ENCODE measurements at regions not wholly inside any gene's neighbourhood (a gene's known extent, or its start where the extent isn't known, plus 50 kb on each side); places are given as distances from the start of the nearest gene placed in this dataset.

GRCh38 chr1:233815357-233815756, 89.1 kb upstream of the SLC35F3 start:
- H3K36me3 Mint-ChIP-seq (ENCODE audit: insufficient read depth in 1 of 3, low read depth in 3 of 3) = no peaks in the 10 kb centered on the region
- no peaks in the 10 kb centered on the region for H3K4me1 ChIP-seq (ENCODE audit: insufficient read depth, low read length)
- no peak overlapping the region for H2BK20ac ChIP-seq (ENCODE audit: low read depth, low read length, poor library complexity, severe bottlenecking)
- no peaks in the 10 kb centered on the region for H3K79me1 ChIP-seq (ENCODE audit: insufficient read depth, low read depth, low read length, poor library complexity, severe bottlenecking)
- H3K4me2 ChIP-seq (ENCODE audit: insufficient read depth, insufficient read length, low read length) = no peak overlapping the region
- no peak overlapping the region for H3K9ac ChIP-seq (ENCODE audit: extremely low read depth, insufficient read length, low read length)
- H4K91ac ChIP-seq (ENCODE audit: insufficient read length, low read depth, low read length) = no peak overlapping the region
- no peak overlapping the region for H2BK120ac ChIP-seq (ENCODE audit: low read depth, low read length, poor library complexity, severe bottlenecking)
- no peak overlapping the region for H3K27ac Mint-ChIP-seq
- no peak overlapping the region for H4K8ac ChIP-seq (replicated peaks; ENCODE audit: insufficient read length, low read depth, low read length)
- no peak overlapping the region for H3K27ac ChIP-seq (ENCODE audit: insufficient read length, low read depth, low read length)
- H3K9me3 ChIP-seq (ENCODE audit: control insufficient read depth, low read depth, low read length) = no peaks in the 10 kb centered on the region
- no peak overlapping the region for H2AFZ ChIP-seq (ENCODE audit: low read length)
- H3T11ph ChIP-seq (ENCODE audit: low read length) = no peak overlapping the region
- no peak overlapping the region for H2BK5ac ChIP-seq (ENCODE audit: insufficient read length, low read length)
- TF ChIP-seq, protein P1, sequence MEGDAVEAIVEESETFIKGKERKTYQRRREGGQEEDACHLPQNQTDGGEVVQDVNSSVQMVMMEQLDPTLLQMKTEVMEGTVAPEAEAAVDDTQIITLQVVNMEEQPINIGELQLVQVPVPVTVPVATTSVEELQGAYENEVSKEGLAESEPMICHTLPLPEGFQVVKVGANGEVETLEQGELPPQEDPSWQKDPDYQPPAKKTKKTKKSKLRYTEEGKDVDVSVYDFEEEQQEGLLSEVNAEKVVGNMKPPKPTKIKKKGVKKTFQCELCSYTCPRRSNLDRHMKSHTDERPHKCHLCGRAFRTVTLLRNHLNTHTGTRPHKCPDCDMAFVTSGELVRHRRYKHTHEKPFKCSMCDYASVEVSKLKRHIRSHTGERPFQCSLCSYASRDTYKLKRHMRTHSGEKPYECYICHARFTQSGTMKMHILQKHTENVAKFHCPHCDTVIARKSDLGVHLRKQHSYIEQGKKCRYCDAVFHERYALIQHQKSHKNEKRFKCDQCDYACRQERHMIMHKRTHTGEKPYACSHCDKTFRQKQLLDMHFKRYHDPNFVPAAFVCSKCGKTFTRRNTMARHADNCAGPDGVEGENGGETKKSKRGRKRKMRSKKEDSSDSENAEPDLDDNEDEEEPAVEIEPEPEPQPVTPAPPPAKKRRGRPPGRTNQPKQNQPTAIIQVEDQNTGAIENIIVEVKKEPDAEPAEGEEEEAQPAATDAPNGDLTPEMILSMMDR (conservative IDR thresholded peaks at IDR 0.05) = no peak
- no peak overlapping the region for H3K23ac ChIP-seq (ENCODE audit: insufficient read length, low read depth, low read length)
- H3K23me2 ChIP-seq (ENCODE audit: insufficient read length, low read depth, low read length, poor library complexity, severe bottlenecking) = no peaks in the 10 kb centered on the region
- no peaks in the 10 kb centered on the region for H3K79me2 ChIP-seq (ENCODE audit: insufficient read depth, low read length)
- no peak overlapping the region for H3K14ac ChIP-seq (ENCODE audit: insufficient read depth, low read length)
- H3K4me3 Mint-ChIP-seq = no peak overlapping the region
- H3K18ac ChIP-seq (ENCODE audit: insufficient read length, low read depth, low read length) = no peak overlapping the region
- H4K20me1 ChIP-seq (ENCODE audit: control insufficient read depth, insufficient read depth, insufficient read length) = no peaks in the 10 kb centered on the region
- H3K27me3 ChIP-seq (ENCODE audit: insufficient read depth, low read length) = no peaks in the 10 kb centered on the region
- no peak overlapping the region for H4K5ac ChIP-seq (ENCODE audit: insufficient read length, low read depth, low read length)
- H3K27me3 Mint-ChIP-seq (ENCODE audit: low read depth) = peaks cover 7% of the 10 kb centered on the region
- H3K9me3 Mint-ChIP-seq = peaks cover 0 to 2% of the 10 kb centered on the region in 2 experiments; a peak in 1 of 5 replicates
- no peak overlapping the region for H3K56ac ChIP-seq (ENCODE audit: insufficient read length, low read depth, low read length)
- no peak overlapping the region for H2BK15ac ChIP-seq (ENCODE audit: low read depth, low read length)
- H3K4ac ChIP-seq (ENCODE audit: low read depth, low read length) = no peak overlapping the region
- no peak for DNase-seq
- no peak overlapping the region for H2BK12ac ChIP-seq (ENCODE audit: insufficient read length, low read depth, low read length)
- no peak overlapping the region for H2AK5ac ChIP-seq (ENCODE audit: insufficient read length, low read length)
- WGBS (ENCODE audit: extremely low coverage, insufficient read length, low lambda C conversion rate) = no CpG with 5 or more reads among the region's 1 CpG
- H3K4me1 Mint-ChIP-seq = no peaks in the 10 kb centered on the region

All from H9 (cell line).